ENCODE measurements at regions not wholly inside any gene's neighbourhood (a gene's known extent, or its start where the extent isn't known, plus 50 kb on each side); places are given as distances from the start of the nearest gene placed in this dataset.
"Not testable (repeated sequence)": the region's sequence is repeated elsewhere in the genome, so short reads cannot be mapped to it uniquely, and the experiment has no call there.

GRCh38 chr17:22278302-22279275 is 586.3 kb downstream of the KCNJ18 start:
- peak in 1 of 2 donors; percentile 16 for ATAC-seq
- WGBS = 86% methylated on average over 35 of the region's 35 CpGs
- Histone ChIP-seq H3K27me3 (ENCODE audit: control insufficient read depth, insufficient read depth) (no peaks in the 10 kb centered on the region), H3K9me3 (ENCODE audit: control insufficient read depth, low read length) (no peaks in the 10 kb centered on the region), H3K4me1 (ENCODE audit: control insufficient read depth, insufficient read depth, low read length) (no peaks in the 10 kb centered on the region), H3K27ac (ENCODE audit: low read length) (no peak overlapping the region), H3K4me3 (ENCODE audit: low read length) (no peak overlapping the region)
- intact Hi-C loops (cut with DNase I) = no loop called here
- DNase-seq = no peak

GRCh38 chr17:22286337-22287041 is 594.2 kb downstream of the KCNJ18 start:
- no peaks in the 10 kb centered on the region for H3K4me1 ChIP-seq (ENCODE audit: control insufficient read depth, insufficient read depth, low read length)
- 79% methylated on average over 22 of the region's 22 CpGs for WGBS
- no peak overlapping the region for H3K4me3 ChIP-seq (ENCODE audit: low read length)
- intact Hi-C loops (cut with DNase I) = no loop called here
- H3K27me3 ChIP-seq (ENCODE audit: control insufficient read depth, insufficient read depth) = no peaks in the 10 kb centered on the region
- DNase-seq (no peak), ATAC-seq (no peak)
- H3K27ac ChIP-seq (ENCODE audit: low read length) = no peak overlapping the region
- no peaks in the 10 kb centered on the region for H3K9me3 ChIP-seq (ENCODE audit: control insufficient read depth, low read length)

- H3K9me3 ChIP-seq (ENCODE audit: control insufficient read depth, low read length); H3K4me1 ChIP-seq (ENCODE audit: control insufficient read depth, insufficient read depth, low read length); intact Hi-C loops (cut with DNase I); H3K4me3 ChIP-seq (ENCODE audit: low read length); H3K27ac ChIP-seq (ENCODE audit: low read length); H3K27me3 ChIP-seq (ENCODE audit: control insufficient read depth, insufficient read depth): not testable (repeated sequence)
- ATAC-seq (peak; percentile 74 to 80), DNase-seq (peak in 1 of 3 donors; percentile 30)
- 88% methylated on average over 22 of the region's 33 CpGs for WGBS
Measured at GRCh38 chr17:22298484-22298951, 606.2 kb downstream of the KCNJ18 start.

GRCh38 chr17:22300177-22300576 is 607.9 kb downstream of the KCNJ18 start:
- Histone ChIP-seq H3K9me3 (ENCODE audit: control insufficient read depth, low read length) (no peaks in the 10 kb centered on the region), H3K4me1 (ENCODE audit: control insufficient read depth, insufficient read depth, low read length) (no peaks in the 10 kb centered on the region), H3K4me3 (ENCODE audit: low read length) (no peak overlapping the region), H3K27me3 (ENCODE audit: control insufficient read depth, insufficient read depth) (no peaks in the 10 kb centered on the region), H3K27ac (ENCODE audit: low read length) (no peak overlapping the region)
- DNase-seq (peak in 1 of 3 donors; percentile 28), ATAC-seq (no peak)
- WGBS = 80% methylated on average over 11 of the region's 11 CpGs
- intact Hi-C loops (cut with DNase I) = no loop called here

- Histone ChIP-seq H3K4me1 (ENCODE audit: control insufficient read depth, insufficient read depth, low read length) (no peaks in the 10 kb centered on the region), H3K4me3 (ENCODE audit: low read length) (no peak overlapping the region), H3K27ac (ENCODE audit: low read length) (no peak overlapping the region), H3K9me3 (ENCODE audit: control insufficient read depth, low read length) (no peaks in the 10 kb centered on the region), H3K27me3 (ENCODE audit: control insufficient read depth, insufficient read depth) (no peaks in the 10 kb centered on the region)
- WGBS = 82% methylated on average over 48 of the region's 48 CpGs
- intact Hi-C loops (cut with DNase I) = no loop called here
- DNase-seq (peak in 1 of 3 donors; percentile 31), ATAC-seq (no peak)
Measured at GRCh38 chr17:22300731-22301352, 608.5 kb downstream of the KCNJ18 start.

GRCh38 chr17:22301353-22301745 is 609.0 kb downstream of the KCNJ18 start:
- intact Hi-C loops (cut with DNase I) = no loop called here
- ATAC-seq = no peak
- 90% methylated on average over 20 of the region's 20 CpGs for WGBS
- Histone ChIP-seq H3K27me3 (ENCODE audit: control insufficient read depth, insufficient read depth) (no peaks in the 10 kb centered on the region), H3K9me3 (ENCODE audit: control insufficient read depth, low read length) (no peaks in the 10 kb centered on the region), H3K4me3 (ENCODE audit: low read length) (no peak overlapping the region), H3K4me1 (ENCODE audit: control insufficient read depth, insufficient read depth, low read length) (no peaks in the 10 kb centered on the region), H3K27ac (ENCODE audit: low read length) (no peak overlapping the region)
- no peak for DNase-seq

GRCh38 chr17:22303096-22303495 is 610.8 kb downstream of the KCNJ18 start:
- WGBS = 82% methylated on average over 12 of the region's 12 CpGs

GRCh38 chr17:22303865-22304264 is 611.5 kb downstream of the KCNJ18 start:
- H3K9me3 ChIP-seq (ENCODE audit: control insufficient read depth, low read length) = no peaks in the 10 kb centered on the region
- no peak overlapping the region for H3K4me3 ChIP-seq (ENCODE audit: low read length)
- no peak for ATAC-seq
- H3K4me1 ChIP-seq (ENCODE audit: control insufficient read depth, insufficient read depth, low read length) = no peaks in the 10 kb centered on the region
- intact Hi-C loops (cut with DNase I) = no loop called here
- no peak overlapping the region for H3K27ac ChIP-seq (ENCODE audit: low read length)
- WGBS = 88% methylated on average over 12 of the region's 12 CpGs
- no peaks in the 10 kb centered on the region for H3K27me3 ChIP-seq (ENCODE audit: control insufficient read depth, insufficient read depth)
- peak in 1 of 3 donors; percentile 46 for DNase-seq

More at GRCh38 chr17:22303096-22303495, 610.8 kb downstream of the KCNJ18 start:
- Histone ChIP-seq H3K4me1 (ENCODE audit: control insufficient read depth, insufficient read depth, low read length) (no peaks in the 10 kb centered on the region), H3K4me3 (ENCODE audit: low read length) (no peak overlapping the region), H3K27ac (ENCODE audit: low read length) (no peak overlapping the region), H3K27me3 (ENCODE audit: control insufficient read depth, insufficient read depth) (no peaks in the 10 kb centered on the region), H3K9me3 (ENCODE audit: control insufficient read depth, low read length) (no peaks in the 10 kb centered on the region)
- intact Hi-C loops (cut with DNase I) = no loop called here
- DNase-seq = no peak
- ATAC-seq = no peak

GRCh38 chr17:22304667-22305303 is 612.5 kb downstream of the KCNJ18 start:
- no peak overlapping the region for H3K27ac ChIP-seq (ENCODE audit: low read length)
- H3K27me3 ChIP-seq (ENCODE audit: control insufficient read depth, insufficient read depth) = no peaks in the 10 kb centered on the region
- H3K4me3 ChIP-seq (ENCODE audit: low read length) = no peak overlapping the region
- no peak for DNase-seq
- H3K9me3 ChIP-seq (ENCODE audit: control insufficient read depth, low read length) = no peaks in the 10 kb centered on the region
- WGBS = 90% methylated on average over 31 of the region's 31 CpGs
- intact Hi-C loops (cut with DNase I) = no loop called here
- no peaks in the 10 kb centered on the region for H3K4me1 ChIP-seq (ENCODE audit: control insufficient read depth, insufficient read depth, low read length)
- no peak for ATAC-seq

- WGBS = 89% methylated on average over 32 of the region's 32 CpGs
- no peak for ATAC-seq
- no peaks in the 10 kb centered on the region for H3K4me1 ChIP-seq (ENCODE audit: control insufficient read depth, insufficient read depth, low read length)
Measured at GRCh38 chr17:22305356-22306071, 613.2 kb downstream of the KCNJ18 start.

More at GRCh38 chr17:22305356-22306071, 613.2 kb downstream of the KCNJ18 start:
- intact Hi-C loops (cut with DNase I) = no loop called here
- no peaks in the 10 kb centered on the region for H3K9me3 ChIP-seq (ENCODE audit: control insufficient read depth, low read length)
- H3K27me3 ChIP-seq (ENCODE audit: control insufficient read depth, insufficient read depth) = no peaks in the 10 kb centered on the region
- no peak overlapping the region for H3K4me3 ChIP-seq (ENCODE audit: low read length)
- no peak for DNase-seq
- H3K27ac ChIP-seq (ENCODE audit: low read length) = no peak overlapping the region
